Esophagus squamous epithelium (tissue), 4 donors: ENCODE measurements at regions not wholly inside any gene's neighbourhood (a gene's known extent, or its start where the extent isn't known, plus 50 kb on each side); places are given as distances from the start of the nearest gene placed in this dataset.

Experiments
- POLR2A ChIP-seq, 4 donors: fragments of 450-650 bp; IDR thresholded peaks; one replicate each; pipeline ENCODE4 v1.6.1; 2017; ENCODE audit warnings: antibody characterized with exemption in 4 of 4, mild to moderate bottlenecking in 4 of 4, moderate library complexity in 3 of 4
- TF ChIP-seq, protein P1 (sequence below), 6 experiments: fragments of 450-650 bp in 4 of 6; fragments of 200-600 bp in 2 of 6; sonication (generic) in 2 of 6; IDR thresholded peaks; one replicate each; pipeline ENCODE4 v1.5.1; 2016 to 2019; ENCODE audit warnings: antibody characterized with exemption in 6 of 6, mild to moderate bottlenecking in 4 of 6, moderate library complexity in 4 of 6

DNA sequence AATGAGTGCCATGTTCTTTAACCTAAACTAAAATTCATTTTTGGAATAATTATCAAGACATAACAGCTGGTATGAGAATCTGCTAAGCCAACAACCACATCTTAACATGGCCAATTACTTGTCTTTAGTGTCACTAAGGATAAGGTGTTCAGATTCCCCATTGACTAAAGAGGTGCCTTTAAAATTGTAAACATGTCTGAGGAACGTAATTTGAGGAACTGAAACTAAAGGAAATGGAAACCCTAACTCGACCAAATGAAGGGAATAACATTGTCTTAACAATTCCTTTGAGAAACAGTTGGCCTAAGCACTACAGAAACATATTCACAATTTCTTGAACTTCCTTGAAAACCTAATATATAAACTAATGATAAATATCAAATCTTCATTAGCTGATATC is 355.4 kb upstream of the GULP1 start:
- TF ChIP-seq, protein P1, sequence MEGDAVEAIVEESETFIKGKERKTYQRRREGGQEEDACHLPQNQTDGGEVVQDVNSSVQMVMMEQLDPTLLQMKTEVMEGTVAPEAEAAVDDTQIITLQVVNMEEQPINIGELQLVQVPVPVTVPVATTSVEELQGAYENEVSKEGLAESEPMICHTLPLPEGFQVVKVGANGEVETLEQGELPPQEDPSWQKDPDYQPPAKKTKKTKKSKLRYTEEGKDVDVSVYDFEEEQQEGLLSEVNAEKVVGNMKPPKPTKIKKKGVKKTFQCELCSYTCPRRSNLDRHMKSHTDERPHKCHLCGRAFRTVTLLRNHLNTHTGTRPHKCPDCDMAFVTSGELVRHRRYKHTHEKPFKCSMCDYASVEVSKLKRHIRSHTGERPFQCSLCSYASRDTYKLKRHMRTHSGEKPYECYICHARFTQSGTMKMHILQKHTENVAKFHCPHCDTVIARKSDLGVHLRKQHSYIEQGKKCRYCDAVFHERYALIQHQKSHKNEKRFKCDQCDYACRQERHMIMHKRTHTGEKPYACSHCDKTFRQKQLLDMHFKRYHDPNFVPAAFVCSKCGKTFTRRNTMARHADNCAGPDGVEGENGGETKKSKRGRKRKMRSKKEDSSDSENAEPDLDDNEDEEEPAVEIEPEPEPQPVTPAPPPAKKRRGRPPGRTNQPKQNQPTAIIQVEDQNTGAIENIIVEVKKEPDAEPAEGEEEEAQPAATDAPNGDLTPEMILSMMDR (IDR thresholded peaks at IDR 0.05): no peak
- no peak for TF ChIP-seq POLR2A (IDR thresholded peaks at IDR 0.05)
